GM12865 (cell line): ENCODE measurements at regions not wholly inside any gene's neighbourhood (a gene's known extent, or its start where the extent isn't known, plus 50 kb on each side); places are given as distances from the start of the nearest gene placed in this dataset.

ENCODE experiments used
- DNase-seq: peaks from one replicate; pipeline ENCODE4 v3.0.0; 2010; ENCODE audit warnings: low read depth
- H3K4me3 ChIP-seq: 2 replicates; pipeline ENCODE4 v1.5.1; 2011; ENCODE audit warnings: mild to moderate bottlenecking, low read depth, low read length, control low read depth
- TF ChIP-seq, protein P1 (sequence below): IDR thresholded peaks from 2 replicates; pipeline ENCODE4 v1.5.1; 2011; ENCODE audit warnings: low read length, control low read depth, low read depth, inconsistent platforms; ENCODE audit not compliant: insufficient read depth; ENCODE audit errors: missing control alignments

DNA sequence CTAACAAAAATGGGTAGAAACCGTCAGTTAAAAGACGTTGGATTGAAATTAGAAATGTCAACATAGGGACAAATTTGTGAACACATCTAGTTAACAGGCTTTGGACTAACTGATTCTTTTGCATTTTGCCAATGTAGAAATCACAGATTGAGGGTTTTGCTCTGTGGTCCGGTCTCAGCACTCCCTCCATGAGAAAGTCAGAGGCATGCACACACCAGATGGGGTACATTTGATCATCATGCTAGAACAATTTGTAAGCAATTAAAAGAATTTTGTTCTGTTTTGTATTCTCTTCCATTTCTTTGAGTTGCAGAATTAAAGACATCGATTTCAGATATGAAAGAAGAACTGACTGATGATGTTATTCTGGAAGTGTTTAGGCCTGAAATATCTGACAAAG is 179.1 kb upstream of the CCDC68 start:
- TF ChIP-seq, protein P1, sequence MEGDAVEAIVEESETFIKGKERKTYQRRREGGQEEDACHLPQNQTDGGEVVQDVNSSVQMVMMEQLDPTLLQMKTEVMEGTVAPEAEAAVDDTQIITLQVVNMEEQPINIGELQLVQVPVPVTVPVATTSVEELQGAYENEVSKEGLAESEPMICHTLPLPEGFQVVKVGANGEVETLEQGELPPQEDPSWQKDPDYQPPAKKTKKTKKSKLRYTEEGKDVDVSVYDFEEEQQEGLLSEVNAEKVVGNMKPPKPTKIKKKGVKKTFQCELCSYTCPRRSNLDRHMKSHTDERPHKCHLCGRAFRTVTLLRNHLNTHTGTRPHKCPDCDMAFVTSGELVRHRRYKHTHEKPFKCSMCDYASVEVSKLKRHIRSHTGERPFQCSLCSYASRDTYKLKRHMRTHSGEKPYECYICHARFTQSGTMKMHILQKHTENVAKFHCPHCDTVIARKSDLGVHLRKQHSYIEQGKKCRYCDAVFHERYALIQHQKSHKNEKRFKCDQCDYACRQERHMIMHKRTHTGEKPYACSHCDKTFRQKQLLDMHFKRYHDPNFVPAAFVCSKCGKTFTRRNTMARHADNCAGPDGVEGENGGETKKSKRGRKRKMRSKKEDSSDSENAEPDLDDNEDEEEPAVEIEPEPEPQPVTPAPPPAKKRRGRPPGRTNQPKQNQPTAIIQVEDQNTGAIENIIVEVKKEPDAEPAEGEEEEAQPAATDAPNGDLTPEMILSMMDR: no peak
- DNase-seq: no peak
- no peak overlapping the region for H3K4me3 ChIP-seq

DNA sequence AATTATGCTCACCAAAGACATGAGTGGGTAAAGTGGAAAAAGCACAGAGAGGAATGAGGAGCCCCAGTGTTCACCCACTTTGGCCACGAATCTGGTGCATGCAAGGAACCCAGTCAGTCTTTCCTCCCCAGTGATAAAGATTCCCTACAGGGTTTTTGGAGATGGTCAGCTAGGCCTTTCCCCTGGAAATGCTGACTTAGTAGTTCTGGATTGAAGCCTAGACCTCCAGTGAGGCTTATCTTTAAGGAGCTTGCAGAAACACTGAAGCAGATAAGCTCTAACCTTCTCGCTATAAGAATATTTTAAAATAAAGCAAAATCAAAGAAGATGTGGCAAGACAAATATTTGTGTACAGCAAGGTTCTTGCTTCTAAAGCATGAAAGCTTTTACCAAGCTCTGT is 178.3 kb upstream of the CCDC68 start:
- no peak overlapping the region for H3K4me3 ChIP-seq
- TF ChIP-seq, protein P1: no peak
- DNase-seq: no peak

DNA sequence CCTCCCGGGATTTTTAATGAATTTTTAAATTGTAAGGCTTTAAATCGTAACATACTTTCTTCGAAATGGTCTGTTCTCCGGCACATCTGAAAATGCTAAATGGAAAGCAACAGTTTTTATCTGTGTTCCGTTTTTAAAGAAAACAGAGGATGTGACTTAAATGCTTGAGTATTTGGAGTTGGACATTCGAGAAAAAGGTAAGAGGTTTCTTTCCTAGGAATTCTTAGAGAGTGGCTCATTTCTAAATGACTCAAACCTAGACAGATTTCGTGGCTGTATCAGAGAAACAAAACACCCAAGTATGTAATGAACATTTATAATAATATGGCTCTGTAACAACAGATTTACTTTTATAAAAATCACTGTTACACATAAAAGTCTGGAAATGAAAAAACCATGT is 177.6 kb upstream of the CCDC68 start:
- TF ChIP-seq, protein P1: no peak
- no peak for DNase-seq
- no peak overlapping the region for H3K4me3 ChIP-seq

DNA sequence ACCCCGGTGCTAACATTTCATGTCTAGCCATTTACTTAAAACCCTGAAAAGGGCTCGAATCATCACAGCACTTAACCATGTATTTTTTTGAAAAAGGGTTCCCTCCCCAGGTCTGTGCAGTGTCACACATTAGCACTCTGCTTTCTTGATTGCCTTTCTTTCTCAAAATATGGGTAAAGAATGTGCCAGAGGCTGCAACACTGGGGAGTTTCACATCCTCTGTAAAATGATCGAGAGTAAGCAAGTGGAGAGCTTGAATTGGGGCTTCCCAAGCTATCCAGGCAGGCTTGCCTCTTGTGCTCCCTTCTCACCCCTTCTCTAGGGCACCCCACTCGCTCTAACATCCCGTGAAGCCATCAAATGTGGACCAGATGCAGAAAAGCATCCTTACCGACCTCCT is 177.0 kb upstream of the CCDC68 start:
- DNase-seq: no peak
- H3K4me3 ChIP-seq: no peak overlapping the region
- TF ChIP-seq, protein P1: no peak

DNA sequence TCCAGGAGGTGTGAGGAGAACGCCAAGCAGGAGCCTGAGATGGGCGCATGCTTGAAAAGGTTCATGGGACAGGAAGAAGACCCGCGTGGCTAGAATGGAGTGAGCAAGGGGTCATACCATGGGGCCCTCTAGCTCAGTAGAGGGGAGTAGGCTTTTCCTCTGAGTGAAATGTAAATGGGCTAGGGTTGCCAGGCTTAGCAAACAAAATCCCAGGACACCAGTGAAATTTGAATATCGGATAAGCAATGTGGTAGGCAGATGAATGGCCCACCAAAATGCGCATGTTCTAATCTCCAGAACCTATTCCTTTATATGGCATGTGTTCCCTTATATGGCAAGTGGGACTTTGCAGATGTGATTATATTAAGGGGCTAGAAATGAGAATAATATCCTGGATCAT is 174.1 kb upstream of the CCDC68 start:
- TF ChIP-seq, protein P1: no peak
- H3K4me3 ChIP-seq: no peak overlapping the region
- no peak for DNase-seq

DNA sequence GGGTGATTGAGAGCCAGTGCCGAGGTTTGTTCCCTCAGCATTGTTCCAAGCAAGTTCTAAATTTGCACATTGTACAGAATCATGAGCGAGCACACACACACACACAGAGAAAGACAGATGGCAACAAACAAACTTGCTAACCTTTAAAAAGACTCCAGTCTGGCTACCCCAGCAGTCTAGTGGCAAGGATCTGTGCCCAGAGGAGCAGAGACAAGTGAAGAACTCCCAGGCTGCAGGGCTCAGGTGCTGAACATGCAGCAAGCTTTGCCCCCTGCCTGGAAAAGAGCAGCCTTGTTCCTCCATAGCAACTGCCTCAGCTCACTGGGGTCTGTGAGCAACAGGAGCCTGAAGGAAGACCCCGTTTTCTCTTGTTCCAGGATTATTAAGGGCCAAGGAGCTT is 169.2 kb upstream of the CCDC68 start:
- TF ChIP-seq, protein P1: no peak
- DNase-seq: no peak
- no peak overlapping the region for H3K4me3 ChIP-seq

DNA sequence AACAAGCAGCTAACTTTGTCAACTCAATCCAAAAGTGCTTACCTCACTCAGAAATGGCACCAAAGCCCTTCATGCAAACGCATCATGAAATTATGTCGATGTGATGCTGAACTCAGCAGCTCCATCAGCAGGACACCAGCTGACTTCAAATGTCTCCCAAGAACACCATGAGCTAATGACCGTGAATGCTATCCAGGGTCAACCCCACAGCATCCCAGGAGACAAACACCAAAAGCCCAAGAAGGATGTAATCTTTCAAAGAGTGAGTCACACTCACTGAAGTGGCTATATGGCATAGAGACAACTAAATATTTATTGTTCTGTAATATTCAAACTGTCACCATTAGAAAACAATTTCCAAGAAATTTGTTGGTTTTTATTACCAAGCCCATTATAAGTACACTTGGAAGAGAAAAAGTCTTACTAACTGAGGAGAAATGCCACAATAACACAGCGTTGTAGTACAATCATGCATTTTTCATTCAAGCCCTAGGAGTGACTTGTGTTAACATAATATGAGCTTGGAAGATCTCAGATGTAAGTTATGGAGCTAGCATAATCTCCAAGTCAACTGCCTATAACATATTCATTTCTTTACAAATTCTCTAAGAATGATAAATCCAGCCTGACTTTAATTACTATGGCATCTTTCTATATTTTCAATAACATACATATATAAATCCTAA is 165.0 kb upstream of the CCDC68 start:
- H3K4me3 ChIP-seq: no peak overlapping the region
- TF ChIP-seq, protein P1: no peak
- DNase-seq: no peak
